Mesodermal cell (in vitro differentiated cells): ENCODE measurements at regions not wholly inside any gene's neighbourhood (a gene's known extent, or its start where the extent isn't known, plus 50 kb on each side); places are given as distances from the start of the nearest gene placed in this dataset.

Experiments
- H3K27ac ChIP-seq: 2 replicates; pipeline ENCODE4 v1.7.0; 2013; ENCODE audit warnings: mild to moderate bottlenecking, low read depth, low read length, moderate library complexity; ENCODE audit not compliant: severe bottlenecking
- H3K36me3 ChIP-seq: 2 replicates; pipeline ENCODE4 v1.7.1; 2013; ENCODE audit warnings: mild to moderate bottlenecking, low read length, moderate library complexity; ENCODE audit not compliant: control insufficient read depth, insufficient read depth
- H3K4me1 ChIP-seq: one replicate; pipeline ENCODE4 v1.7.1; 2013; ENCODE audit warnings: mild to moderate bottlenecking, low read length; ENCODE audit not compliant: insufficient read depth, control insufficient read depth, poor library complexity, severe bottlenecking
- H3K4me3 ChIP-seq: 2 replicates; pipeline ENCODE4 v1.7.0; 2013; ENCODE audit warnings: low read length, control low read depth, mild to moderate bottlenecking; ENCODE audit not compliant: insufficient read depth, poor library complexity, severe bottlenecking; ENCODE audit errors: extremely low read depth
- H3K9me3 ChIP-seq: 2 replicates; pipeline ENCODE4 v1.7.1; 2013; ENCODE audit warnings: mild to moderate bottlenecking, low read length, moderate library complexity; ENCODE audit not compliant: control insufficient read depth
- WGBS, 2 experiments: methylation state at CpG; one replicate each; pipeline ENCODE4 v1.1.5; 2013; ENCODE audit warnings: missing lambda C conversion rate in 2 of 2; ENCODE audit not compliant: insufficient coverage in 2 of 2; 5-methylcytosine and 5-hydroxymethylcytosine counted together

DNA sequence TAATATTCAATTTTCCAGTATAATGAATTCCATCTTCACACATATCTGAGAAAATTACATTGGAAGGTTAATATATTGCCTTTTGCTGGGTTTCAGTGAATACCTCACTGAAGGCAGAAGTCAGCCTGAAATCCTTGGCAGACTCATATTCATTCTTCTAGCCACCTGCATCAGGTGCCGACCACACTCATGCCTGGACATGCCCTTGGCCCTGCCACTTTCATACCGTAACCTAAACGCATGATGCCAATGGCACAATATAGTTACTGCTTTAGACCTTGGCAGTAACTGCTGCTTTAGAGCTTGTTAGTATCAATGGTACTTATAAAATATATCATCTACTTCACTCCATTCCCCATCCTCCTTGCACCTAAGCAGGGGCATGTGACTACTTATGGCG is 817.6 kb upstream of the CDH8 start:
- no peaks in the 10 kb centered on the region for H3K36me3 ChIP-seq
- H3K9me3 ChIP-seq: no peaks in the 10 kb centered on the region
- no peaks in the 10 kb centered on the region for H3K4me1 ChIP-seq
- 95 to 96% methylated on average over 2 of the region's 4 CpGs for WGBS, 2 experiments
- H3K4me3 ChIP-seq: no peak overlapping the region
- no peak overlapping the region for H3K27ac ChIP-seq

DNA sequence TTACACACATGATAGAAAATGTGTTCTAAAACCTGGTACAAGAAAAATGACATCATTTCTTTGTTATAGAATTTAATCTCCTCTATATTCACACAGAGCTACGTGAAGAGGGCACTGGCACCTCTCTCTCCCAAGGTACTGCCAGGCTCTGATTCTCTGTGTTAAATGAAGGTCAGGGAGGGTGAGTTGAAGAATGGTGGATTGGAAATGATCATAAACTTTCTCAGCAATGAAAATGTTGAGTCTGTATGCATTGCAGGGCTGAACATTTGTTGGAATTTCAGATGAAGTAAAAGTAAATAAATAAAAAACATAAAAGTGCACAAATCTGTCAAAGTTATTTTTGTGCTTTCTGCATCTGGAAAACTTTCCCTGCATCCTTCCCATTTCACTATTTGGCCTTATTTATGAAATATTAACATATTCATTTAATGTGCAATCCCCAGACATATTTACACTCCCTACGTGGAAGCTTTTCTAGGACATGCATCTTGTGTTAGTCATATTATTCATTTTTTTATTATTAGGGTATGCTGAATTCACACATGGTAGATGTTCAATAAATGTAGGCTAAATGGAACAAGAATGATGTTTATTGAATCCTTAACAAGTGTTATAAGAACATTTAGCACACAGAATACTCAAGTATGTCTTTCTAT is 810.3 kb upstream of the CDH8 start:
- no CpG with 5 or more reads among the region's 2 CpGs for WGBS, 2 experiments
- Histone ChIP-seq H3K9me3 (no peaks in the 10 kb centered on the region), H3K4me3 (no peak overlapping the region), H3K36me3 (no peaks in the 10 kb centered on the region), H3K27ac (no peak overlapping the region), H3K4me1 (no peaks in the 10 kb centered on the region)

DNA sequence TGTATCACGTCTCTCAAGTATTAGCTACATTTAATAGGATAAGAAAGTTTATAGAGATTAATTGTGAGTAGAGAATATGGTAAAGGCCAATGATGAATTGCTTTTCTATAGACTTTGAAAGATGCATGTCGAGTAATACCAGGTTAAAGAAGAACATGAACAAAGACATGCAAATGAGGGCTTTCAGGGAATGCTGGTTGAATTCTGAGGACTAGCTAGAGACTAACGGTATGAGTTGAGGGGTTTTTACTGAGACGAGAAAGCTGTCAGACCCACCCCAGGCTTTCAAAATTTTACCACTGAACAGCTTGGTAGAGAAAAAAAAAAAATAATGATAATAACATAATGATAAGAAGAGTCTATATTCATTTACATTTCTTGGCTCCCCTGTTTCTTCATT is 796.0 kb upstream of the CDH8 start:
- Histone ChIP-seq H3K4me3 (no peak overlapping the region), H3K4me1 (no peaks in the 10 kb centered on the region)
- WGBS, 2 experiments: 0 to 23% methylated on average over 1 of the region's 4 CpGs

GRCh38 chr16:62831235-62831850 is 795.1 kb upstream of the CDH8 start:
- Histone ChIP-seq H3K9me3 (no peaks in the 10 kb centered on the region), H3K4me1 (no peaks in the 10 kb centered on the region), H3K36me3 (no peaks in the 10 kb centered on the region), H3K4me3 (no peak overlapping the region), H3K27ac (no peak overlapping the region)
- WGBS, 2 experiments: no CpG with 5 or more reads among the region's 2 CpGs

More for the DNA sequence above, 796.0 kb upstream of the CDH8 start:
- Histone ChIP-seq H3K9me3 (no peaks in the 10 kb centered on the region), H3K27ac (no peak overlapping the region), H3K36me3 (no peaks in the 10 kb centered on the region)

DNA sequence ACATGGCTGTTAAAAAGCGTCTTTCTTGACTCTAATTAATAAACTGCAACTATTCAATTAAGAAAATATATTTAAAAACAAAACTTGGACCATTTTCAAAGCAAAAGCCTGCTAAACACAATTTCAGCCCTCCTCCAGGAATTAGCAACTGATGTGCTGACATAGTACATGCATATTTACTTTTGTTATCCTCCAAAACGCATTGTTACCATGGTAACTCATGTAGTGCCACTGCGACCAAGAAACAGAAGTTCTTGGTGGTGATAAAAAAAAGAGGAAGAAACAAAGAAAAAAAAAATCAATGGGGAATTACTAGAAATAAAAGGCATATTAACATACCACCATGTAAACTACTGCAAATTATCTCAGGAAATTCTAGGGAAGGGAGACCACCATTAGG is 793.4 kb upstream of the CDH8 start:
- no peak overlapping the region for H3K27ac ChIP-seq
- no CpG with 5 or more reads among the region's 3 CpGs for WGBS, 2 experiments
- H3K9me3 ChIP-seq: no peaks in the 10 kb centered on the region
- H3K4me1 ChIP-seq: no peaks in the 10 kb centered on the region
- H3K36me3 ChIP-seq: no peaks in the 10 kb centered on the region
- H3K4me3 ChIP-seq: no peak overlapping the region

DNA sequence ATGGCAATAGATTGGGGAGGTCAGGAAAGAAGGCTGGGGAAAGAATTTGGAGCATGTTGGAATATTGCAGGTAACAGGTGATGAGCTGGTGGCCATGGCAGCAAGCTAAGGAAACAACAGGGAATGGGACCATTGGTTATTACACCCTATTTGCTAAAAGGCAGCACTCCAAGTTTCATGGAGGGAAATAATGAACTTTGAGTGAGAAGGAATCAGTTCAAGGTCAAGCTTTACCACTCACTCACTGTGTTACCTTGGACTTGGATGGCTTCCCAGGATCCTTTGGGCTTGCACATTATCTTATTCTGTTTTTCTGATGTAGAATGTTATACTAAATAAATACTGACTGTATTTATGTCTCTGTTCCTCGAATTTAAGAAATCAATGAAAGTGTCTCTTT is 792.8 kb upstream of the CDH8 start:
- no peaks in the 10 kb centered on the region for H3K4me1 ChIP-seq
- H3K27ac ChIP-seq: no peak overlapping the region
- no peak overlapping the region for H3K4me3 ChIP-seq
- no peaks in the 10 kb centered on the region for H3K9me3 ChIP-seq
- H3K36me3 ChIP-seq: no peaks in the 10 kb centered on the region
- no CpG with 5 or more reads among the region's 1 CpG for WGBS, 2 experiments

DNA sequence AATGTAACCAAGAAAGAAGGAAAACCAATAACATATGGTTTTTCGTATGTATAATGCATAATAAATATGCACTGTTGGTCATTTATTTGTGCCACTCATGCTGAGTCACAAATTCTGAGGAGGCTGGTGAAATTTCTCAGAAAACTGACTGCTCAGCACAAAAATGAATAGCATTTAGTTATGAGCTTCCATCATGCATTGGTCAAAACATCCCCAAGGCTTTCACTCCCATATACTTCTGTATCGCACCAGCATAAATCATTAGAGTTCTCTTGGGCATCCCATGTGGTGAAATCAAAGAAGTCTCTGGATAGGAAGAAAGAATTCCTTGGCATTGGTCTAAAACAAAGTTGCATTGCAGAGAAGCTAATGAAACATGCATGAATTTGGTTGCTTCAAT is 785.6 kb upstream of the CDH8 start:
- H3K9me3 ChIP-seq: no peaks in the 10 kb centered on the region
- no peaks in the 10 kb centered on the region for H3K4me1 ChIP-seq
- no peak overlapping the region for H3K27ac ChIP-seq
- no peaks in the 10 kb centered on the region for H3K36me3 ChIP-seq
- whole genome bisulfite sequencing, 2 experiments: no CpG with 5 or more reads among the region's 2 CpGs
- H3K4me3 ChIP-seq: no peak overlapping the region

DNA sequence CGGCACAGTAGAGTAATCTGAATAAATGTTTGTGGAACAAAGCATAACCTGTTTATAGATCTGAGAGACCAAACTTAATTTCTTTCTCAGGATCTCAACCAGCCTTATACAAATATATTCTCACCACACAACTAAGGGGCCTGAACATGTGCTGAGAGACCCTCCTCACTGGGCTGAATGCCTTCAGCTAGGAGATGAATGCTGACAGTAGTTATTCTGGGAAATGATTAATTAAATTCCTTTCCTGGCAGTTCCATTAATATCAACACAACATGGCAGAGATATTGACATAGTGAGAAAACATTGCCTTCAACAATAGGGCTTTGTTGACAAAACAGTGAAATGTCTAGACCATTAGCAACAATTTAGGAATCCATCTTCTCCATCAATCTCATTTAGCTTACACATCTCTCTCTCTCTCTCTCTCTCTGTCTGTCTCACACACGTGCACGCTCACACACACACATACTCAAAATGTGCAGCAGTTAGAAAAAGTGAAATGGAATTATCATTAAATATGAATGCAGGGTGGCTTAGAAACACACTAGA is 780.8 kb upstream of the CDH8 start:
- Histone ChIP-seq H3K36me3 (no peaks in the 10 kb centered on the region), H3K9me3 (no peaks in the 10 kb centered on the region), H3K27ac (no peak overlapping the region), H3K4me3 (no peak overlapping the region), H3K4me1 (no peaks in the 10 kb centered on the region)
- WGBS, 2 experiments: no CpG with 5 or more reads among the region's 3 CpGs

DNA sequence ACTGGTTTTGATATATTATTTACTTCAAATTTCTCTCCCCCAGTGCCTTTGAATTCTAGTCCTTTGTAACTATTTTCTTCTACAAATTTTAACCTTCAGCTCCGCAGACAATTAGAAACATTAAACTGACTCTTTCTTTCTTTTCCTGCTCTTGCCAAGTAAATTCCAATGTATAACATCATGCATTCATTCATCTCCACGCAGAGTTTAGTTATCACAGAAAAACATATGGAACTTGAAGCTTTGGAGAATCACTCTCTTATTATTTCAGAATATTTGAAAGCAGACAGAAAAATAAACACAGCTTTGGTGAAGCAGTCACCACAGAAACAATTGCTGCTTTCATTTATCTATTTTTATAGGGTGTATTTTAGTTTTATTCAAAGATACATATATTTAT is 778.7 kb upstream of the CDH8 start:
- 83 to 100% methylated on average over 1 of the region's 2 CpGs for WGBS, 2 experiments
- no peaks in the 10 kb centered on the region for H3K4me1 ChIP-seq
- no peak overlapping the region for H3K27ac ChIP-seq
- no peak overlapping the region for H3K4me3 ChIP-seq
- H3K9me3 ChIP-seq: no peaks in the 10 kb centered on the region
- no peaks in the 10 kb centered on the region for H3K36me3 ChIP-seq

DNA sequence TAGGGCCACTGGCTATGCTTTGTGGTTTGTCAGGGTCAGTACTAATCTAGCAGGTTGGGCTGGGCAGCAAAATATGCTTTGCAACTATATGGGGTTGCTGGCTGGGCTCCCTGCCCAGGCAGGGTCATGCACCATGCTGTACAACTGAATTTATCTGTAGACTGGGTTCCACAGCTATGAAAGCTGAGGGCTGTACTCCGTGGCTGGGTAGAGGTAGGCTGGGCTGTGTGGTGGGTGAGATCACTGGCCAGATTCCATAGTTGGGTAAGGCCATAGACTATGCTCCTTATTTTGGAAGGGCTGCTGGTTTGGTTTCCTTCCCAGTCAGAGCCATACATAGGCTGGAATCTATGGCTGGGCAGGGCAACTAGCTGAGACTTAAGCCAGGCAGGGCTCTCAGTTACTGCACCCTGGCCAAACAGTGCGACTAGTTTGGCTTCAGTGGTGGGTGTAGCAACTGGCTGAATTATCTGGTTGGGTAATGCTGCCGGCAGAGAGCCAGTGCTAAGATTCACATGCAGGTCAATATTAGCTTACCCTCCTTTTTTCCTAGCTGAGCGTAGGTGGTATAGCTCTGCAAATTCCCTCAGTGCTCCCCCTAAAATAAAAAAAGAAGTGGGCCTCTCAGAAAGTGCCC is 769.1 kb upstream of the CDH8 start:
- no peak overlapping the region for H3K27ac ChIP-seq
- H3K4me3 ChIP-seq: no peak overlapping the region
- WGBS, 2 experiments: 87 to 93% methylated on average over 2 to 3 of the region's 4 CpGs
- no peaks in the 10 kb centered on the region for H3K9me3 ChIP-seq
- H3K36me3 ChIP-seq: no peaks in the 10 kb centered on the region
- no peaks in the 10 kb centered on the region for H3K4me1 ChIP-seq

DNA sequence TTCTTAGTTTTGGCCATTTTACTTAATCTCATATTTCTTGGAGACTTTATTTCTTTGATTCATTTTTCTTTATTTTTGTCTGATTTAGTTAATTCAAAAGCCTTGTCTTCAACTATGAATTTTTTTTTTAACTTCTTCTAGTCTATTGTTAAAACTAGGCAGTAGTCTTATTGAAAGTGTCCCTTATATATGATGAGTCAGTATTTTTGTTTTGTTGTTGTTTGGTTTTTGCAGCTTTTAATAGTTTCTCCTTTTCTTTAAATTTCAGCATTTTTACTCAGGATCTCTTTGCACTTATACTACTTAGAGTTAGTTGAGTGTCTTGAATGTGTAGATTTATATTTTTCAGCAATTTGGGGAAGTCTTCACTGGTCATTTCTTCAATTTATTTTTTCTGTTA is 758.5 kb upstream of the CDH8 start:
- Histone ChIP-seq H3K4me3 (no peak overlapping the region), H3K36me3 (no peaks in the 10 kb centered on the region), H3K9me3 (no peaks in the 10 kb centered on the region), H3K27ac (no peak overlapping the region), H3K4me1 (no peaks in the 10 kb centered on the region)
